CD4-positive, alpha-beta T cell treated with Interleukin-1 beta for 1 hour (primary cell): ENCODE measurements at regions not wholly inside any gene's neighbourhood (a gene's known extent, or its start where the extent isn't known, plus 50 kb on each side); places are given as distances from the start of the nearest gene placed in this dataset.

Source experiments
- DNase-seq, 2 donors: peaks; one replicate each; pipeline ENCODE4 v3.0.0-alpha.2; 2020 to 2022

GRCh38 chr16:48930951-48931553 lies 321.1 kb upstream of the N4BP1 start:
- DNase-seq, result no peak

DNA sequence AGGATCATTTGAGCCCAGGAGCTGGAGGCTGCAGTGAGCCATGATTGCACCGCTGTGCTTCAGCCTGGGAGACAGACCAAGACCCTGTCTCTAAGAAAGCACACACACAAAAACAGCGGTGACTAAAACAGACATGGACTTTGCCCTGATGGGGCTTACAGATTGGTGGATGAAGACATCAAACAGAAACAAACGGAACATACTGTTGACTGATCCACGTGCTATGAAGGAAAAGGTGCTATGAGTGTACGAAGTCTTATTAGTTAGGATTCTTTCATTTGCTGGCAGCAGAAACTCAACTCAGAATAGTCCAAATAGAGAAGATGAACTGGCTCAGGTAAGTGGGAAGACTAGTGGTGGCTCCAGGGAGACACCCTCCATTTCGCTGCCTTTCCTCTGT lies 309.8 kb upstream of the N4BP1 start:
- DNase-seq, result no peak

DNA sequence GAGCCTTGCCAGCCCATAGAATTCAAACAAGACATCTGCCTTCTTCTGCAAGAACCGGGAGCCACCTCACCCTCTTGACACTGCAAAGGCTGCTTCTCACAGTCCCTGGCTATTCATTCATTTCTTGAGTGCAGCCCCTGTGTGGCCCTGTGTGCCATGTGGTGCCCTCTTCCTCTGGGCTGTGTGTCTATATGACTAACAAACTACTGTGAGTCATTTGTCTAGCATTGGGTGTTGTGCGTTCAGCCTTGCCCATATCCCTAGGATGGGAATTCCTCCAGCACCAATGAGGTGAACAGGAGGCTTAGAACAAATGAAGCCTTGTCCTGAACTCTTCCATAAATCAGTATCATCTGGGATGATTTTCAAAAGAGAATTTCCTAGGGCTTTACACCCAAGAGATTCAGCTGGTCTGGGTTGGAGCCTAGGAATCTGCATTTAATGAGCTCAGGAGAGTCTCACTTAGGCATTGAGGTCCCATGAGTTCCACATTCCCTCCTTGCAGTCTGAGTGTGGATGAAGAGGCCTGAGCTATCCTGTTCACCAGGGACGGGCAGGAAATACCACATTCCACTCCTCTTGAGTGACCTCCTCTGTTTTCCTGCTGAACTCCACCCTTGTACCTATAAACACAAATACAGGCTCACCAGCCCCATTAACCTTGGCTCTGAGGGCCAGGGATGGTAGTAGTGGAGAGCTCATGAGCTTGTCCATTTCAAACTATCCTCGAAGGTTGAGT lies 308.7 kb upstream of the N4BP1 start:
- no peak for DNase-seq

DNA sequence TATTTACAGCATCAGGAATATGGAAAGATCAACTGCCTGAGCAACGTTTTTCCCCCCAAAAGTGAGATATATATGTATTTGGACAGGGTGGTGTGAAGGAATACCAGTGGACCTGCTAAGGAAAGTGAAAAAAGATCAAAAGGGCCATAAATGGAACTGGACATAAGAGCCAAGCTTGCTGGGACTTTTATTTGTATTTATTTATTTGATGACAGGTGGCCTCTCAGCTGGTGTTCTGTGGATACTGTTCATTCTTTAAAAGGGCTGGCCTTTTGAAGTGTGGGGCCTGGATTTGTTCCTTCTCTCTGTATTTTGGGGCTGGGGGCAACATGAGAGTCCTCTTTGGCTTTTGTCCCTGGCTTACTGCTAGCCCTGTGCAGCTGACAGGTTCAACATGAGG lies 306.6 kb upstream of the N4BP1 start:
- DNase-seq, result no peak

- no peak for DNase-seq
These were observed 304.1 kb upstream of the N4BP1 start for GRCh38 chr16:48914070-48914469.

DNA sequence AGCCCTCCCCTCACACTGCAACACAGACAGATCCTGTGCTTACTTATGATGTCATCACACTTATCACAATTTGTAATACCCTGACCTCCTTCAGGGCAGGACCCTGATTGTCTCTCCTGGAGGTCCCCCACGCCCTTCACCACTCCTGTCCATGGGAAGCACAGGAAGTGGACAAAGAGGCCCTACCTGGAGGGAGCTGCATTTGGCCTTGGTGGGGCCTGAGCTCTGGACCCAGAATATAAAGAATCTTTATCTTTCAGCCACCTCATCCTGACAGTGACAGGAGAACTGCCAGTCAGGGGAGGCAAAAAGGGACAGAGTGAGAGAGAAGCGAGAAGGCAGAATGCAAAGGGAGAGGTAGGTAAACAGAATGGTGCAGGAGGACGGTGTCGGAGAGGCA lies 303.4 kb upstream of the N4BP1 start:
- no peak for DNase-seq

DNA sequence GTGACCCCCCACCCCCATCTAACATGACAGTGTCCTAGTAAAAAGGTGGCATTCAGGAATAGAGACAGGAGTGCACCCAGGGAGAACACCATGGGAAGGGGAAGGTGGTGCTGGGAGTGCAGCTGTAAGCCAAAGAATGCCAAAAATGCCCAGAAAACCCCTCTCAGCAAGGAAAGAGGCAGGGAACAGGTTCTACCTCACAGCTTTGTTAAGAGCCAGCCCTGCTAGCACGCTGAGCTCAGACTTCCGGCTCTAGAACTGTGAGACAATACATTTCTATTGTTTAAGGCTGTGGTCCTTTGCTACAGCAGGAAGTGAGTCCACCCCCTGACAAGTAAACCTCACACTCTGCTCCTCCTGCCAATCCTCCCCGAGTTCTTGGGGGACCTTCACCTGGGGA lies 302.4 kb upstream of the N4BP1 start:
- DNase-seq, result no peak

DNA sequence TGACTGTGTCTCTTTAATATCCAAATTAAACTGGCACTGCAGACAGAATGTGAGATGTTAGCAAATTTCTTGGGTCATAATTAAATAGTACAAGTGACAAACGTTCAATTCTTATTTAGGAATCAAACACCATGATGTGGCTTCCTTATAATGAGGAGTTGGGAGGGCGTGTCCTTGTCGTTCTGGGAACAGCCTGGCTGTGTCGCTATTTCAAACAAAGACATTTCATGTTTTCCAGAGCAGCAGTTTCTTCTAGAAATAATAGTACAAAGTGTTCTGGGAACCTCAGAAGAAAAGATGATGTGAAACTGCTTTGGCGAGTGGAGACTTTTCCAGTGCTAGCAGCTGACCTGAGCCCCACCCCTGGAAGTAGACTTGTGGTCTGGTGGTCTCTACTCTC lies 301.7 kb upstream of the N4BP1 start:
- DNase-seq, result no peak

DNA sequence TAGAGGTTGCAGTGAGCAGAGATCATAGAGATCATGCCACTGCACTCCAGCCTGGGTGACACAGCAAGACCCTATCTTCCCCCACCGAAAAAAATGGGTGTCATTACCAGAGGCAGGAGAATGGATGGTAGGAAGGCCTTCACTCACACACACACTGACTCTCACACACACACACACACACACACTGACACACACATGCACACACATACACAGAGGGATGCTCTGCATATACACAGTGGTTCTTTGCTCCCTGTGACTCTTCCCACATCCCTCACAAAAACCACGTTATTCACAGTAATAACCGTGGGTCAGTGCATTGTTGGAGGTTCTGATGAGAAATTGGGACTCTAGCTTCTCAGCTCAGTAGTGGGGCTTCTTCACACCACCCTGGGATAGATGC lies 300.2 kb upstream of the N4BP1 start:
- DNase-seq, result no peak

DNA sequence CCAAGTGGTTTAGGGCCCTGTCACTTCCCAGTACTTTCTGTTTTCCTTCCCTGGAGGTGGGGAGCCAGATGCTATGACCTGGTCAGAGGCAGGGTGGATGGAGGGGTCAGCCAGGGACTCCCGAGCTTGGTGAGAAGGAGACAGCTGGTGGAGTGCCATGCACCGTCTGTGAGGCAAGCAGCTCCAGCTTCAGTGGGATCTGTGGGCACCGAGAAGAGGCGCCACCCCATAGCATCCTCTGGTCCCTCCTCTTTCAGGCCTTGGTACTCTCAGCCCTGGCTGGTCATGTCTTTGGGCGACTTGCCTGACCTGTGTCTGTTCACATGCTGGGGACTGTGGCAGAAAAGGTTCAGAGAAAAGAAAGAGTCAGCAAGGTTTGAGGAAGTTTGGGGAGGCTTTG lies 299.3 kb upstream of the N4BP1 start:
- no peak for DNase-seq

DNA sequence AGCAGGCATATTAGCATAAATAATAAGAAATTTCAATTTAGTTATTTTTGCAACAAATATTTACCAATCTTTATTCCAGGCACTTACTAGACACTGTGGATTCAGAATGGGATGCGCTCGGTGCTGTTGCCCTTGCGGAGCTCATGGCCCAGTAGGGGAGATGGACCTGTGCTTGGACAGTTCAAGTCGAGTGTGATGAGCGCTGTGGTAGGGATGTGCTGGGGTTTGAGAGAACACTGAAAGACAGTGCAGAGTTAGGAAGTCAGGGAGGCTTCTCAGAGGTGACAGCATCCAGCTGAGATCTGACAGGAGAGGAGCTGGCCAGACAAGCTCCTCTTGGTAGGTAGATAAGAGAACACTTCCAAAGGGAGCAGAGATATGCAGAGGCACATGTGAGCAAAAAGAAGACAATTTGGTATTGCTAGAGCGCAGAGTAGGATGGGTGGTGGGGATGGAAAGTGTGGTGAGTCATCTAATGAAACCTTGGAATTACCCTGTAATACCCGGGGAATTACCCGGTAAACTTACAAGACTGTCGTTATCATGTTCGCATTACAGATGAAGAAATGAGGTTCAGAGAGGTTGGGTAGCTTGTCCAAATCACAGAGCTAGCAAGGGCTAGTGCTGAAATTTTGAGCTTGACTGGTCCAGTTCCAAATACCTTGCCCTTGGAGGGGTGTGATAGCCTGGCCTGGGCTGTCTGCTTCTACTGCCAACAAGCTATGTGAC lies 298.1 kb upstream of the N4BP1 start:
- DNase-seq, result no peak

- no peak for DNase-seq
These were observed 295.9 kb upstream of the N4BP1 start for GRCh38 chr16:48905632-48906505.

- no peak for DNase-seq
These were observed 294.4 kb upstream of the N4BP1 start for GRCh38 chr16:48904333-48904732.

DNA sequence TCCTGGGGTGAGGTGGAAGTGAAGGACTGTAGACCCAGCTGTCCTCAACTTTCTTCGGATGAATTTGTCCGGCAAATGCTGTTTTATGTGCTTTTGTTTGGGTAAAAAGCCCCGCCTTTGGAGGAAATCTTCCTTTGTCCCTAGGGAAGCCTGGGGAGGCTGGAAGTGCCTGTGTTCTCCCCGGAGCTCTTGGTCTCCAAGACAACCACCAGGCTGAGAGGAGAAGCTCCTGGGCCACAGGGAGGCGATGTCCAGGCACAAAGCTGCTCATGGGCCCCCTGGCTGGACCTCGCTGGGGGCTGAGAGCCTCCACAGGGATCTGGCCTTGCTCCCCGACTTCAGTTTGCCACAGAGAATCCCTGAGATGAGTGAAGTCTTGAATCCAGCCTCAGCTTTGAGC lies 293.1 kb upstream of the N4BP1 start:
- no peak for DNase-seq

DNA sequence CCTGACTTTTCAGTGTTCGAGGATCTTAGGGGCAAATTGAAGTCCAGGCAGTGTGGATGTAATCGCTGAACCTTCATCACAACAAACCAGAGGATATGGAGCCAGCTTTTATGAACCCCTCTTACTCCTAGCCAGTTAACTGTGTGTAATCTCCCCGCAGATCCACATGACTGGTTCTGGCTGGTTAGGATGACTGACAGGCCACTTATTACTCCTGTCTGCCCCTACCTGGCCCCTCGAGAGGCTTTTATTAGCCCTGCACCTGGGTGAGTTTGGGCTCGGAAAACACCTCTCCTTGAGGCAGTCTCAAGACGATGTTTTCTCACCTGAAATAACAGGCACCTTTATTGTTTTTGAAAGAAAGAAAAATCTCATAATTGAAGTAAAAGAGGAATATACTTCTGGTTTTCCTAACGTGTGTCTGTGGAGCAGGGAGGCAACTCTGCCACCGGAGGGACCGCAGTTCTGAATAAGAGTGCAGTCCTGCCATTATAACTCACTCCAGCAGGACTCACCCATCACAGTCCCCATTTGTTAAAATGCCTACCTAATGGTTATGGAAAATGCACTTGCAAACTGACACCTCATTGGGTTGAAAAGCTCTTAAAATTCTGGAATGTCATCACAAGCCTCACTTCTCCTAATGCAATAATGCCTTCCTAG lies 291.9 kb upstream of the N4BP1 start:
- no peak for DNase-seq

GRCh38 chr16:48899500-48899899 lies 289.5 kb upstream of the N4BP1 start:
- DNase-seq, result no peak

DNA sequence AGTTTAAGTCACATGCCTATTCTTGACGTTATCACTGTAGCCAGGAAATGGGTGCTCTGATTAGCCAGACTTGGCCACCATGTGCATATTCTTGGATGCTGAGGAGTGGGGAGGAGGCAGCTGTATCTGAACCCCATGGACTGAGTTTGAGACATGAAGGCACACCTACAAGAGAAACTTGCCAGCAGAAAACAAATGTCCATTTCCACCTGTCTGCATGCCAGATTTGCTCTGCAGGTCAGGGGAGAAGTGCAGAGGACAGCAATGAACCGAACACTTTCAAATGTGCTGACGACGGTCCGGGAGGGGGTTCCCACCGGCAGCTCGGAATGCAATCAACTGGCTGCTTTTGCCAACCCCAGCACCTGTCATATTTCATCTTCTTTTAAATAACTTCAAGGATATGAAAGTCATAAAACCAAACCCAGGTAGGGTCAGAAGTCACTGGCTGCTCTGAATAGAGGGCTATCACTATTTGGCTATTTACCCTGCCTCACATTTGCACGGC lies 287.8 kb upstream of the N4BP1 start:
- no peak for DNase-seq

DNA sequence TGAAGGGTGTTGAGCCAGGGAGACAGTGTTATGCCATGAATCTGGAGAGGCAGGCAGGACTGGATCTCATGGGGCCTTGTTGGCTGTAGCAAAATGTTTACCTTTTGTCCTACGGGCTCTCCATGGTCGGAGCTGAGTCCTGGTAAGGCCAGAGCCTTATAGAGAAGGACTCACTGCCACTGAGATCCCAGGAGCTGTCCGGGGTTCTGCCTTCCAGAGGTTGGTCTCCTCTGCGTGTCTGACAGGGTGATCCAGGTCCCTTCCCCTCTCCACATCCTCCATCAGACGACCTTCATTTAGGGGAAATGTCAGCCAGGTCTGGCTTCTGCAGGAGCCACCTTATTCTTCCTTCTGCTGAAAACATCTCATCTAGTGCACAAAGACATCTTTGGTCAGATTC lies 285.2 kb upstream of the N4BP1 start:
- DNase-seq, result no peak

GRCh38 chr16:48892893-48893292 lies 282.9 kb upstream of the N4BP1 start:
- no peak for DNase-seq

DNA sequence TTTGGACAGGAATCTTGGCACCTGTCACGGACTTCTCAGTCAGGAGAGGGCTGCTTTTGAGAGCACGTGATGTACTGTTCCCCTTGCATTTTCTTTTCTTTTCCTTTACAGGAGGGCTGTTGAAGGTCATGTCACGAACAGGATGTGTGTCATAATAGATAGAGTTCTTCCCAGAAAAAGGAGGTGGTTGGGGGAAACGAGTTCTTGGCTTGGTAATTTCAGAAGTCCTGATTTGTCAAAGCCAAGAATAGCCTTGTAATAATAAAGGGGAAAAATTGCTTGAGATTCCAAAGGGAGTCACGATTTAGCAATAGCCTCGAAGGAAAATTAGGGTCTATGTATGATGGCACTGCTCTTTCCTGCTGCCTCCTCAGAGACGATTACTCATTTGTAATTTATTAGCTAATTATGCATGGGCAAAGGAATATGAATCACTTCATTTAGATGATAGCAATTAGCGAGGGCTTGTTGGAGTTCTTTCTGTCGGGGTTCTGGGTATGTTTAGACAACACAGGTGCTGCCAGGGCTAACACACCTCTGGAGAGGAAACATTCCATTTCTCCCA lies 277.7 kb upstream of the N4BP1 start:
- DNase-seq, result no peak

DNA sequence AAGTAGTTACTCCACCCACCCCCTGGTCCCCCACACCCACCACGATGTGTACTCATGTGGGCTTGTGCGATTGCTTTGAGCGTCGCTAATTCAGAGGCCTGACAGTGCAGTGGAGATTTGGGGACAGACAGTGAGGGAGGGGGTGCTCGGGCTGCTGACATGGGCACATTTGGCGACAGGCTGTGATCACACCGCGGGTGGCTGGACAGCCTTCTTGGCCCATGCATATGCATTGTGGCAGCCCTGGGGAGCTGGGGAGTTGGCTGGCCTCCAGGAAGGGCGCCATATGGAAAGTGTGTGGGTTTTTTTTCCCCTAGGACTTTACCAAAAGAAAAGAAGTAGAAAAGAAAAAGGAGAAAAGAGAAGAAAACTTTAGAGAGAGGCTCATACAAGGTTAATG lies 275.5 kb upstream of the N4BP1 start:
- DNase-seq, result no peak

GRCh38 chr16:48881272-48881671 lies 271.3 kb upstream of the N4BP1 start:
- DNase-seq, result no peak
